GM19463 (cell line): ENCODE measurements at regions not wholly inside any gene's neighbourhood (a gene's known extent, or its start where the extent isn't known, plus 50 kb on each side); places are given as distances from the start of the nearest gene placed in this dataset.

Experiments used
- ATAC-seq: cut with Tn5 transposase; IDR thresholded peaks from one replicate; pipeline ENCODE4 v1.9.1; 2021; ENCODE audit warnings: mild to moderate bottlenecking, moderate library complexity; ENCODE audit not compliant: unreplicated experiment

DNA sequence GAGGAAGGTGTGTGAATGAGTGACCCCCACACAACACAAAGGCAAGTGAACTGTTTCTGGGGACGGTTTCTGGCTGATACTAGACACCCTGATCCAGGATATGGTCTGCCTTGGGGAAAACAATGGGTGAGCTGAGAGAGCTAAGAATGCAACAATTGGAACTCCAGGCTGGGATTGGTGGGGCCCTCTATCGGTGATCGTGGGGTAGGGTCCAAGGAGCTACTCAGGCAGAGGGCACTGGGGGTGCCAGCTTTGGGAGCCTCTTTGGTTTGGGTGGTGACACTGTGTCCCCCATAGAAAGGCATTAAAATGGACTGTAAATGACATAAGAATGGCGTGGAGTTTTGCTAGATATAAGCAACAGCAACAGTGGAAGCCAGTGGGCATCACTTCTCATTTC is 439.1 kb downstream of the DMAC1 start:
- no peak for ATAC-seq

GRCh38 chr9:7358876-7359275 is 440.7 kb downstream of the DMAC1 start:
- no peak for ATAC-seq

DNA sequence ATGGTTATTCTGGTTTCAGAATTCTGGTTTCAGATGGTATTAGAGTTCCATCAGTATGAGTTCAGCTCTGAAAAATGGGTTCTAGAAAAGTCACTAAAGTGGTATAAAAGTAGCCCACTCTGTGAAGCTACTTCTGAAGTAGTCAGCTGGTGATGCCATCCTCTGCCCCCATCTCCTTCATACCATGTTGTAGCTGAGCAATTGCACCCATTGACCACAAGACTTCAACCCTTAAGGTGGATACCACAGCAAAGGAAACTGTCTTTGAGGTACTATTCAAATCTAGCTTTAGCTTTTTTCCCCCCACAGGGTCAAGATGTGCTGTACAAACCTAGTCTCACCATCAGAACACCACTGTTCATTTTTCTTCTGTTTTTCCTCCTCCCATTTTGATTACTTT is 444.9 kb downstream of the DMAC1 start:
- ATAC-seq: no peak

- ATAC-seq: no peak
These were observed 450.9 kb downstream of the DMAC1 start for GRCh38 chr9:7348692-7349091.

DNA sequence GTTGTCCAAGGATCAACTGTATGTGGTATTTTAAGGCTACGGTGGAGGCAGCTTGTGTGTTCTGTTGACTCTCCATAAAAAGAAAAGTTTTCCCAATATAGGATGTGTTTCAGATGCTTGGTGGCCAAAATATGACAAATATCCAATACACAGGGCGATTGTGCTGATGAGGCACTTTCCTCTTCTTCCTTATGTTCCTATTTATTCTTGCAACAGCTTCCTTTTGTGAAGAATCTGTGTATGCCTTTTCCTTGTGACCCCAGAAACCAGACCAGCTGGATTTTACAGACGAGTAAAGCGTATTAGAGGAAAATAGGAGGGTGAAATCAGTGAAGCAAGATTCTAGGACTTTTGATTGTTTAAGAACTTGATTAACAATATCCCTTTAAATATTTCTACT is 452.0 kb downstream of the DMAC1 start:
- ATAC-seq: no peak

- ATAC-seq: no peak
These were observed 453.4 kb downstream of the DMAC1 start for GRCh38 chr9:7346144-7346543.

GRCh38 chr9:7342736-7343135 is 456.8 kb downstream of the DMAC1 start:
- ATAC-seq: peak; percentile 25

DNA sequence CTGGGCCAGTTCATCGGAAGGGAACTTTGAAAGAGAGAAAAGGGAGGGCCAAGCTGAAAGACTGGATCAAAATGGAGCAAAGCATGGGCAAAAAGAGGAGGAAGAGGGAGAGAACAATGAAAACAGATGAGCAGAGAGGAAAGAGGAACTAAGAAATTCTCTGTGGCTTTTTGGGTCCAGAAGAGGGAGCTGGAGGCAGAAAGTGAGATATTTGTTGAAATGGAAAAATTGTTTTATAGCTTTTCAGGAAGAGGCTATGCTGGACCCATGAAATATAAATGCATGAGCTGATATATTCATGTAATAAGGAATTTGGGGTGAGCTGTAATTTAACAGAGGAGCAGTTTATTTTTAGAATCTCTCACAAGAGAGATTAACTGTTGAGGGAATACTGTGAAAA is 457.3 kb downstream of the DMAC1 start:
- ATAC-seq: peak; percentile 53

DNA sequence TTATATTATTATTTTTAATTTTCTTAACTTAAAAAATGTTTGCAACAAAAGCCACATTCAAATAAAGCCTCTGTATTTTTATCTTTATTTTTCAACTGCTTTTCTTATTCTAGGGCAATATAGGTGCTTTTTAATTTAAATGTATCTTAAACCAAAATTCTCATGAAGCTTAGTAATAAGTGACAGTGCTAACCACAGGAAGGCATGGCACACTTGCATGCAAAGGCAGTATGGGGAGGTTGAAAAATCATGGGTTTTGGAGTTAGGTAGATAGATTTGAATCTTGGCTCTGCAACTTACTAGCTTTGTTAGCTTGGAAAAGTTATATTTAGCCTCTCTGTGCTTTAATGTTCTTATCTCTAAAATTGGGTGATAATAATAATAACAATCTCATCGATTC is 458.0 kb downstream of the DMAC1 start:
- peak; percentile 56 for ATAC-seq

GRCh38 chr9:7340451-7340850 is 459.1 kb downstream of the DMAC1 start:
- no peak for ATAC-seq

GRCh38 chr9:7338586-7339281 is 460.8 kb downstream of the DMAC1 start:
- ATAC-seq: no peak

GRCh38 chr9:7336356-7337065 is 463.1 kb downstream of the DMAC1 start:
- ATAC-seq: no peak

DNA sequence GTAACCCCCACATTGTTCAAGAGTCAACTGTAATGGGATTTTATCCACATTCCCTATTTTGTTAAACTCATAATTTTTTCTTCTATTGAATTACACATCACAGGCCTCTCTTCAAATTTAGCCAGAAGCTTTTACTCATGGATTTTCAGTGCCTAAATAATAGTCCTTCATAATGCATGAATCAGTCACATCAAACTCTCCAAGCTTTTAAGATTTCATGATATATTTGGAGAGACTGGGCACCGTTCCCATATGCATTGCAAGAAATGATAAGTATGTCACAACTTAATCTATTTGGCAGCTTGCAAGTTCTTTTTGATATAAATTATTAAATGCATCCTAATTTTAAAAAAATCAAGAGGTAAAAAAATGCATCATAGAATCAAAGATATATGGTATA is 465.9 kb downstream of the DMAC1 start:
- no peak for ATAC-seq

DNA sequence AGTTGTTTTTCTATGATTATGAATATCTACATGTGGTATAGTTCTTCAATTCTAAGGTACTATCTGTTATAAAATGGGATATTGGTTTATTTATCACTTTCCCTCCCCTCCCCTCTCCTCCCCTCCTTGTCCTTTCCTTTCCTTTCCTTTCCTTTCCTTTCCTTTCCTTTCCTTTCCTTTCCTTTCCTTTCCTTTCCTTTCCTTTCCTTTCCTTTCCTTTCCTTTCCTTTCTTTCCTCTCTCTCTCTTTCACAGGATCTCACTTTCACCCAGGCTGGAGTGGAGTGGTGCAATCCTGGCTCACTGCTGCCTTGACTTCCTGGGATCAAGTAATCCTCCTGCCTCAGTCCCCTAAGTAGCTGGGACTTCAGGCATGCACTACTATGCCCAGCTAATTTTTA is 466.8 kb downstream of the DMAC1 start:
- no peak for ATAC-seq

GRCh38 chr9:7328453-7328852 is 471.1 kb downstream of the DMAC1 start:
- no peak for ATAC-seq

GRCh38 chr9:7325995-7326394 is 473.6 kb downstream of the DMAC1 start:
- ATAC-seq: no peak

DNA sequence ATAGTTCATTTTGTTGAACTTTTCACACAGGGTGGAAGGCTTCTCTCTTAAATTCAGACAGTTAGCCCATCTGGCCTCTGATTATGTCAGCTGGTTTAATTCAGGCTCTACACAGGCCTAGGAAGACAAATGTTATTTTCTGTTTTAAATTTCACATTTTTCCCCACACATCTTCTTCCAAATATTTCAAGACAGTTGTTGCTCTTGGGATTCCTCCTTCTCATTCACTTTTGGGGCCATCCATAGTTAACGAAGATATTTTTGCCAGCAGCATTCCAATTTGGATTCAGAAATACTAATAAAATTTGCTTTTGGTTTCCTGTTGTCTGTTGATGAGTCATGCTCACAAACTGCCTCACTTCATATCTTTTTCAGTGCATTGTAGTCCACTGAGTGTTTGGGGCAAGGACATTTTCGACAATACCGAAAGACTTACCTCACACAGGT is 475.4 kb downstream of the DMAC1 start:
- no peak for ATAC-seq

DNA sequence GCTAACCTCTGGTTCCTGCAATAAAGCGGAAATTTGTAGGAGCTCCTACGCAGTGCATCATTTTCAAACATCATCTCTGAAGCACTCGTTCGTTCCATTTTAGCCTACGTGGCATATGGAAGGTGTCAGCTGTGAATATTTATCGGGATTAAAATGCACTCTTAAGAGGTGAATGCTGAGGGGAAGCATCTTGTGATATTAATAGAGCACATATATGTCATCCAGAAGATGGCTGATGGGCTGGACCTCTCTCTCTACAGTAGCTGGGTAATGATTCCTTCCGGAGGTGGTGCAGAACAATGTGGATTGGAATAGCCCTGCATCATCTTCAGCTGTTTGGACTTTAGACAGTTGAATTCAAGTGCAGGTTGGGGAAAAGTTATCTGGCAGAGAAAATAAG is 478.7 kb downstream of the DMAC1 start:
- no peak for ATAC-seq

- ATAC-seq: no peak
These were observed 479.4 kb downstream of the DMAC1 start for GRCh38 chr9:7320139-7320538.

DNA sequence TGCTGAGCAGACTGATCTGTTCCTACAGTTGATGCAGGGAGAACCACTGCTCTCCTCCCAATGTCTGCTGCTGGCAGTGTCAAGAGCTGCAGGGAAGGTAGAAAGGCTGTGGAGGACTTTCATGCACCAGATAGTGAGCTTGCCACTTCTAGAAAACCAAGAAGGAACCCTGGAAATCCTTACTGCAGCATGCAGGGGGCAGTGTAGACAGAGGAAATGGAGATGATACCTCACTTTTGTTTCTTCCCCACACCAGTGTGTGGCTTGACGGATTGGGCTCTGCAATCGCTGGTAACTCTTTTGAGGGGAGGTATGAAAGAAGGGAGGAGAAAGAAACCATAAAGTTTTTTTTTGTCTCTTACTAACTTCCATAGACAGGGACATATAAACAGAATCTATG is 480.7 kb downstream of the DMAC1 start:
- no peak for ATAC-seq

GRCh38 chr9:7316967-7317366 is 482.6 kb downstream of the DMAC1 start:
- no peak for ATAC-seq

DNA sequence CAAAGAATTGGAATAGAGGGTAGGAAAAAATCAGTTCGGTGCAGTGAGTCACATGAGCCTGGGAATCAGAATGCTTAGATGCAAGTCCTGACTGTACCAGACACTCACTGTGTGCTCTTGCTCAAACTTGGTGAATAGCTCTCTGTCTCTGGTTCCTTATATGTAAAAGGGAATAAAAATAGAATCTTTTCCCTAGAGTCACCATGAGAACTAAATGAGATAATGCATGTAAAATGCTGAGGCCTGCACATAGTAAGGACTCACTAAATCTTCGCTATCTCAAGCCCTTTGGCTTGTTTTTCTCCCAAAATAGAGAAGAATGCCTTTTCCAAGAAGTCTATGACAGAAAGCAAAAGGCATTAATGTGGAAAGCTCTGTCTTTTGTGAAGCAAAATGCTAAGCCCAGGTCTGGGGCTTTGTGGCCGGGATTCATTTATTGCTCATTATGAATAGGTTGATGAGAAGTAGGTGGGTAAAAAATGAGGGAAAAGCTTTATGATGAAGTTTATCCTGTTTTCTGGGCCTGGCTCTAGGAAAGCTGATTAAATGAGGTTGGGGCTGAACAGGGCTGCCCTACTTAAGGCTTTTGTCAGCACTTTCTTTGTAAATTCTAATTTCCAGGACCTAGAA is 483.3 kb downstream of the DMAC1 start:
- no peak for ATAC-seq
